NT2/D1 (cell line): ENCODE measurements at regions not wholly inside any gene's neighbourhood (a gene's known extent, or its start where the extent isn't known, plus 50 kb on each side); places are given as distances from the start of the nearest gene placed in this dataset.

Experiments used
- DNase-seq: peaks from one replicate; pipeline ENCODE4 v3.0.0-alpha.2; 2011; ENCODE audit warnings: low read depth, low spot score
- H3K27me3 ChIP-seq: 2 replicates; pipeline ENCODE4 v1.6.0; 2011; ENCODE audit warnings: mild to moderate bottlenecking; ENCODE audit not compliant: insufficient read length, insufficient read depth
- H3K36me3 ChIP-seq: 2 replicates; pipeline ENCODE4 v1.6.1; 2011; ENCODE audit warnings: mild to moderate bottlenecking, low read length, mixed read lengths; ENCODE audit not compliant: insufficient read depth, insufficient read length
- H3K4me1 ChIP-seq: 2 replicates; pipeline ENCODE4 v1.5.1; 2011; ENCODE audit not compliant: insufficient read depth, insufficient read length
- H3K4me3 ChIP-seq: 2 replicates; pipeline ENCODE4 v1.5.1; 2011; ENCODE audit warnings: low read depth; ENCODE audit not compliant: insufficient read length
- H3K9ac ChIP-seq: 2 replicates; pipeline ENCODE4 v1.6.0; 2011; ENCODE audit warnings: low read depth; ENCODE audit not compliant: insufficient read length
- H3K9me3 ChIP-seq: 2 replicates; pipeline ENCODE4 v1.5.1; 2011; ENCODE audit warnings: mild to moderate bottlenecking, low read length; ENCODE audit not compliant: insufficient read depth
- SUZ12 ChIP-seq: IDR thresholded peaks from 2 replicates; pipeline ENCODE4 v1.6.1; 2011; ENCODE audit not compliant: insufficient read length, insufficient read depth; ENCODE audit errors: extremely low read depth
- YY1 ChIP-seq: IDR thresholded peaks from 2 replicates; pipeline ENCODE4 v1.6.1; 2011; ENCODE audit not compliant: insufficient read length, insufficient read depth
- ZNF274 ChIP-seq: IDR thresholded peaks from 2 replicates; pipeline ENCODE4 v1.6.1; 2011; ENCODE audit warnings: mild to moderate bottlenecking, low read depth, low read length

DNA sequence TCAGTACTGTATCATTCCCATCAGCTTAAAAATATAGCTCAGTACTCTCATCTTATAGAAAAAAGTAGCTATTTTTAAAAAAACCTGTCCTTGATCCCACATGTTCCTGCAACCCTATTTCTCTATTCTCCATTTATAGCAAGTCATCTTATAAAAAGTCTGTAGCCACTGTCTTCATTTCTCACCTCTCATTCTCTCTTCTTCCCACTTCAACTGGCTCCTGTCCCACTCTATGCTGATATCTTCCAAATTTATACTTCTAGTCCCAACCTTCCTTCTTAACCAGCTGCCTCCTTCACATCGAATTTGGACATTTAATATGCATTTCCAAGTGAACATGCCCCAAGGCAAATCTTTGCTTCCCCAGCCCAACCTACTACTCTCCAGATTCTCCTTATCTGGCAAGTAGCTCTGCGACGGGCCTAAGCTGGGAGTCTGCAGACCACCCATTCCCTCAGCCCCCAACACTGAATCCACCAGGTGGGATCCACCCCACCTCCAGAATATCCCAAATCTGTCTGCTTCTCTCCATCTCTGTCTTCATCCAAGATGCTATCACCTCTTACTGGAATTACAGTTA lies 52.0 kb upstream of the TANC2 start:
- H3K4me3 ChIP-seq = no peak overlapping the region
- no peak overlapping the region for H3K9ac ChIP-seq
- H3K4me1 ChIP-seq = no peaks in the 10 kb centered on the region
- H3K27me3 ChIP-seq = no peaks in the 10 kb centered on the region
- TF ChIP-seq ZNF274 (no peak), SUZ12 (no peak), YY1 (no peak)
- H3K9me3 ChIP-seq = peaks cover 10% of the 10 kb centered on the region; the same call in 1 of the 2 replicates
- no peak for DNase-seq
- no peaks in the 10 kb centered on the region for H3K36me3 ChIP-seq

DNA sequence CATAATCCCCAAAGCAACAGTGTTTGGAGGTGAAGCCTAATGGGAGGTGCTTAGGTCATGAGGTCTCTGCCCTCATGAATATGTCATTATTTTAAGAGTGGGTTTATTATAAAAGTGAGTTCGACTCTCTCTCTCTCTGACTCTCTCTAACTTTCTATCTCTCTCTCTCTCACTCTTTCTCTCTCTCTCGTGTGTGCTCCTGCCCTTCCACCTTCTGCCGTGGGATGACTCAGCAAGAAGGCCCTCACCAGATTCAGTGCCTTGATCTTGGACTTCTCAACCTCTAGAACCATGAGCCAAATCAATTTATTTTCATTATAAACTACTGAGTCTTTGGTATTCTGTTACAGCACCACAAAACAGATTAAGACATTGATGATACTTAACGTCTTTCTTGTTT lies 53.7 kb upstream of the TANC2 start:
- Histone ChIP-seq H3K9ac (no peak overlapping the region), H3K4me3 (no peak overlapping the region), H3K27me3 (no peaks in the 10 kb centered on the region), H3K4me1 (no peaks in the 10 kb centered on the region), H3K9me3 (peaks cover 10% of the 10 kb centered on the region; the same call in 1 of the 2 replicates), H3K36me3 (no peaks in the 10 kb centered on the region)
- no peak for DNase-seq
- TF ChIP-seq ZNF274 (no peak), YY1 (no peak)

DNA sequence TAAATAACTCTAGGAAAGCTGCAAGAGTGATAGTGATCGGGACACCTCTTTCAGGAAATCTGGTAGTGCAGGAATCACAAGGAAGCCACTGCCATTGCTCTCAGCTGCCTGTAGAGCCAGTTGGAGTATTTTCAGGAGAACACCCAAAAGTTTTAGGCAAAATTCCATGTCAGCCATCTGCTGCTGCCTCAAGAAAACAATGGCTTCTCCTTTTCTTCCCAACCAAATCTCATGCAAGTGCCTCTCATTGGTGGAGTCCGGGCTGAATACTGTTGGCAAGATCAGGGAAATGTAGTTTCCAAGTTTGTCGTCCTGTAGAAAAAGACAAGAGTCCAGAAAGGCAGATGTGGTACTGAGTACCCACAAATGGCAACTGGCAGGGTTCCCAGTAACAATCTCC lies 54.9 kb upstream of the TANC2 start:
- Histone ChIP-seq H3K9ac (no peak overlapping the region), H3K4me1 (no peaks in the 10 kb centered on the region), H3K9me3 (peaks cover 10% of the 10 kb centered on the region; the same call in 1 of the 2 replicates), H3K27me3 (no peaks in the 10 kb centered on the region), H3K4me3 (no peak overlapping the region), H3K36me3 (no peaks in the 10 kb centered on the region)
- no peak for TF ChIP-seq ZNF274
- TF ChIP-seq SUZ12 = no peak
- no peak for TF ChIP-seq YY1
- no peak for DNase-seq

DNA sequence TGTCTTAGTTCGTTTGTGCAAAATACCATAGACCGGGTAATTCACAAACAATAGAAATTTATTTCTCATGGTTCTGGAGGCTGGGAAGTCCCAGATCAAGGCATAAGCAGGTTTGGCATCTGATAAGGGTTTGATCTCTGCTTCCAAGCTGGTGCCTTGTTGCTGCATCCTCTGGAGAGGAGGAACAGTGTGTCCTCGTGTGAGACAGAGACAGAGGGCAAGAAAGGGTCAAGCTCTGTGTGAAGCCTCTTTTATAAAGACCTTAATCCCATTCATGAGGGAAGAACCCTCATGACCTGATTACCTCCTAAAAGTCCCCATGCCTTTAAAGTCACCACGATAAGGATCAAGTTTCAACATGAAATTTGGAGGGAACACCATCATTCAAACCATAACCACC lies 55.8 kb upstream of the TANC2 start:
- Histone ChIP-seq H3K4me1 (no peaks in the 10 kb centered on the region), H3K9me3 (peaks cover 10% of the 10 kb centered on the region; the same call in 1 of the 2 replicates), H3K4me3 (no peak overlapping the region), H3K27me3 (no peaks in the 10 kb centered on the region), H3K9ac (no peak overlapping the region), H3K36me3 (no peaks in the 10 kb centered on the region)
- TF ChIP-seq SUZ12 (no peak), YY1 (no peak)
- no peak for DNase-seq

DNA sequence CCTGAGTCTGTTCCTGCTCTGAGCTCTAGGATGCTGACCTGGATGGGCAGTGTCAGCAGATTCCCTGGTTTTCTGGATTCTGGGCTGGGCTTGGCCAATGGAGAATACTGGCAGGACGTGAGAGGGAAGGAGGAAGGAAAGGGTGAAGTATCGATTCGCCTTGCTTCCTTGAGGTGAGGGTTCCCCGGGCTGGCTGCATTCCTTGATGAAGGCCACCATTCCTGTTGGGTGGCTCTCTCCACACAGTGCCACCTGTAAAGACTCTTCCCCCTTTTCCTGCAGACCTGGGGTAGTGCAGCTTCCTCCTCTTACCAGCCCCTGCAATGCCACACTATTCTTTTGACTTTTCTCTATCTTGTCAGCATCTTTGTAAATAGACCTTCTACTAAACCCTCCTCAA lies 58.1 kb upstream of the TANC2 start:
- Histone ChIP-seq H3K27me3 (no peaks in the 10 kb centered on the region), H3K36me3 (no peaks in the 10 kb centered on the region), H3K4me1 (no peaks in the 10 kb centered on the region), H3K9ac (no peak overlapping the region), H3K9me3 (peaks cover 10% of the 10 kb centered on the region; the same call in 1 of the 2 replicates), H3K4me3 (no peak overlapping the region)
- DNase-seq = no peak
- no peak for TF ChIP-seq ZNF274
- TF ChIP-seq YY1 = no peak
- TF ChIP-seq SUZ12 = no peak

DNA sequence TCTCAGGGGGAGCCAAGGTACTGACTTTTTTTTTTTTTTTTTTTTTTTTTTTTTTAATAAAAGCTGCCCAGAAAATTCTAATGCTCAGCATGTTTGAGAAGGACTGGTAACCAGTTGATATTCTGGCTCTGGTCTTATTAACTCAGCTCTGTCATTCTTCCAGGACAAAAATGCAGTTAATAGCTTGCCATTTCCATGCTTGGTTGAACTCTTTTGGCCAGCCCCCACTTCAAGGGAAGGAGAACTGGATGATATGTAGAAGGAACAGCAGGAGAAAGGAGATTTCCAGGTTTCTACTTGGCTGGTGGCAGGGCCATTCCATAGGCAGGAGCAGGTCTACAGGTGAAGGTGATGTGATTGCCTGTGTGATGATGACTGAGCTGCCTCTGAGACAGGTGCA lies 59.2 kb upstream of the TANC2 start:
- Histone ChIP-seq H3K36me3 (no peaks in the 10 kb centered on the region), H3K4me1 (peaks cover 4% of the 10 kb centered on the region), H3K9me3 (no peaks in the 10 kb centered on the region), H3K9ac (no peak overlapping the region), H3K27me3 (no peaks in the 10 kb centered on the region), H3K4me3 (no peak overlapping the region)
- TF ChIP-seq YY1 (no peak), ZNF274 (no peak), SUZ12 (no peak)
- no peak for DNase-seq

DNA sequence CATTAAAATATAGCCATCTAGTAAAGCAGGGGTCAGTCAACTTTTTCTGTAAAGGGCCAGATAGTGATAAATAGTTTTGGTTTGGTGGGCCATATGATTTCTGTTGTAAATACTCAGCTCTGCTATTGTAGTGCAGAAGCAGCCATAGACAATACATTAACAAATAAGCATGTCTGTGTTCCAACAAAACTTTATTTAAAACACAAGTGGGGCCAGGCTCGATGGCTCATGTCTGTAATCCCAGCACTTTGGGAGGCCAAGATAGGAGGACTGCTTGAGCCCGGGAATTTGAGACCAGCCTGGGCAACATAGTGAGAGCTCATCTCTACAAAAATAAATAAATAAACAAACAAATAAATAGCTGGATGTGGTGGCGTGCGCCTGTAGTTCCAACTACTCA lies 60.8 kb upstream of the TANC2 start:
- H3K4me1 ChIP-seq = peaks cover 4% of the 10 kb centered on the region
- H3K4me3 ChIP-seq = no peak overlapping the region
- no peak for TF ChIP-seq SUZ12
- TF ChIP-seq YY1 = no peak
- no peak for TF ChIP-seq ZNF274
- H3K36me3 ChIP-seq = no peaks in the 10 kb centered on the region
- no peaks in the 10 kb centered on the region for H3K27me3 ChIP-seq
- H3K9me3 ChIP-seq = no peaks in the 10 kb centered on the region
- H3K9ac ChIP-seq = no peak overlapping the region
- no peak for DNase-seq
